ENCODE measurements at regions not wholly inside any gene's neighbourhood (a gene's known extent, or its start where the extent isn't known, plus 50 kb on each side); places are given as distances from the start of the nearest gene placed in this dataset.

DNA sequence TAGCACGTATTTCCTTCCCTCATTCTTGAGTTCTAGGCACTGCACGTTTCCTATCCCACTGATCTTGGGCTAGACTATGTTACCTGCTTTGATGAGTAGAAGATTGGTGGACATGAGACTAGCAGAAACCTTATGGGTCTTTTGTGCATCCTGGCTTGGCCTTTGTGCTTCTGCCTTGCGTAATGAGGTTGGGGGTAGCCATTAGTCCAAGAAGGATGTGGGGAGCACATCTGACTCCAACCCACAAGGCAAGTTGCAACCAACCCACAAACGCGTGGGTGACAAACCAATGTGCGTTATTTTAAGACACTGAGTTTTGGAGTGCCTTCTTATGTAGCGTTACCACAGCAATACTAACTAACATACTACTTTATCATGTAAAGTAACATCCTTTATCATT lies 180.4 kb upstream of the IRX5 start:
- CTCF ChIA-PET = no interaction called here
- no peak for DNase-seq (ENCODE audit: extremely low spot score)
- TF ChIP-seq, protein P1, sequence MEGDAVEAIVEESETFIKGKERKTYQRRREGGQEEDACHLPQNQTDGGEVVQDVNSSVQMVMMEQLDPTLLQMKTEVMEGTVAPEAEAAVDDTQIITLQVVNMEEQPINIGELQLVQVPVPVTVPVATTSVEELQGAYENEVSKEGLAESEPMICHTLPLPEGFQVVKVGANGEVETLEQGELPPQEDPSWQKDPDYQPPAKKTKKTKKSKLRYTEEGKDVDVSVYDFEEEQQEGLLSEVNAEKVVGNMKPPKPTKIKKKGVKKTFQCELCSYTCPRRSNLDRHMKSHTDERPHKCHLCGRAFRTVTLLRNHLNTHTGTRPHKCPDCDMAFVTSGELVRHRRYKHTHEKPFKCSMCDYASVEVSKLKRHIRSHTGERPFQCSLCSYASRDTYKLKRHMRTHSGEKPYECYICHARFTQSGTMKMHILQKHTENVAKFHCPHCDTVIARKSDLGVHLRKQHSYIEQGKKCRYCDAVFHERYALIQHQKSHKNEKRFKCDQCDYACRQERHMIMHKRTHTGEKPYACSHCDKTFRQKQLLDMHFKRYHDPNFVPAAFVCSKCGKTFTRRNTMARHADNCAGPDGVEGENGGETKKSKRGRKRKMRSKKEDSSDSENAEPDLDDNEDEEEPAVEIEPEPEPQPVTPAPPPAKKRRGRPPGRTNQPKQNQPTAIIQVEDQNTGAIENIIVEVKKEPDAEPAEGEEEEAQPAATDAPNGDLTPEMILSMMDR (IDR thresholded peaks at IDR 0.05; ENCODE audit: control extremely low read depth, extremely low read depth, low read depth, missing control alignments) = no peak
- POLR2A ChIA-PET = no interaction called here

DNA sequence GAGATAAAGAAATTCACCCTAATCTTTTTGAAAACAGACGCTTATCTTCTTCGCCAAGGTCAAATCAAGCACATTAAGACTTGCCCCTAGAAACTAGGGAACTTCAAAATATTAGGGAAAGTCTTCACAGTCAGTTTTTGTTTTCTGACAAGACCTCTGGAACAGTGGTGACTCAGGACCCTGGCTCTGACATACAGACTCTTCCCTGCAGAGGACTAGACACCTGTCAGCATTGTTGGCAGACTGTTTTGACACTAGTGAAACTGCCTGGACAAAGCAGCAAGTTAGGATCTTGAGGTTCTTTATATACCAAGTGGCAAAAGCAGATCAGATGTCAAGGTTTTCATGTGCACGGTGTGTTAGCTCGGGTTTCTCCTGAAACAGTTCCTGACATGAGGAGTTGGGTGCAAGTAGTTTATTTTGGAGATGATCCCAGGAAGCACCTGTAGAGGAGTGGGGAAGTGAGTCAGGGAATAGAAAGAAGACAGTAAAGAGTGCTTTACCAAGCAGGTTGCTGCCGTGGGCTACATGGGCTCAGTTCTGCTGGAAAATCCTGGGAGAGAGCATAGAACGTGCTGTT lies 182.0 kb upstream of the IRX5 start:
- TF ChIP-seq, protein P1 (IDR thresholded peaks at IDR 0.05; ENCODE audit: control extremely low read depth, extremely low read depth, low read depth, missing control alignments) = no peak
- POLR2A ChIA-PET = no interaction called here
- CTCF ChIA-PET = no interaction called here
- no peak for DNase-seq (ENCODE audit: extremely low spot score)

DNA sequence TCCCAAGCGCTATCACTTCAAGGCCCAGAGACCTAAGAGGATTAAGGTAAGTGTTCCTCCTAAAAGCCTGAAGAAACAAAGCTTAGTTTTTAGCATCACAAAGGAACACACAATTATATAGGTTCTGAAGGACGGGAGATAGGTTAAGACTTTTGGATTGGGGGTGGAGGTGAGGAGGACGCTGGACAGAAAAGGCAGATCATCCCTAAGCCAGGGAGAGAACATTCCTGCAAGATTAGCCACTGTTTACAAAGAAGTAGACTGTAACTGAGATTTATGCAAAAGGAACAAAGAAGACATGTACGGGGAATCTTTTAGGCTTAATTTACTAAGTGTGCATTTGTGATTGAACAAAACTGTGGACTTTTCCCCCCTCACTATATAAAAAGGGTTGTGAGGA lies 184.1 kb upstream of the IRX5 start:
- ChIA-PET CTCF (interaction anchor here (1.8 kb wide), 1 partner anchor 22 kb away, joined by 5 read pairs; no protein-coding TSS in a partner anchor), POLR2A (no interaction called here)
- no peak for DNase-seq (ENCODE audit: extremely low spot score)
- TF ChIP-seq, protein P1 (IDR thresholded peaks at IDR 0.05; ENCODE audit: control extremely low read depth, extremely low read depth, low read depth, missing control alignments) = no peak

DNA sequence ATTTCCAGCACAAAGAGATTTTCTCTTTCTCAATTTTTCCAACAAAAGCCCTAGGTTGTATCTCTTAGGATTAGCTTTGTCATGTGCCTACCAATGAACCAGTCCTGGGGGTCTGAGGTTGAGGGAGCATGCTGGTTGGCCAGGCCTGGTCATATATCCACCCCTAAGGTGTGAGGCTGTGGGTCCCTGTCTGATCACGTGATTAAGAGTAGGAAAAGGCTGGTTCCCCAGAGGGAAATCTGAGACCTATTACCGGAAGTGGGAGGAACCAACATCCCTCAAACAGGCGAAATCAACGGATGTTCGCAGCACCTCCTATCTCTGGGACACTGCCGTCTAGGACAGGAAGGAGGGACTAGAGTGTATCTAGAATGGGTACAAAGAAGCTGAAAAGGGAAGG lies 185.7 kb upstream of the IRX5 start:
- ChIA-PET POLR2A (no interaction called here), CTCF (interaction anchor here (1.8 kb wide), 2 partner anchors 10 to 24 kb away, joined by 5 to 6 read pairs; no protein-coding TSS in a partner anchor)
- no peak for DNase-seq (ENCODE audit: extremely low spot score)
- TF ChIP-seq, protein P1 (IDR thresholded peaks at IDR 0.05; ENCODE audit: control extremely low read depth, extremely low read depth, low read depth, missing control alignments) = no peak

DNA sequence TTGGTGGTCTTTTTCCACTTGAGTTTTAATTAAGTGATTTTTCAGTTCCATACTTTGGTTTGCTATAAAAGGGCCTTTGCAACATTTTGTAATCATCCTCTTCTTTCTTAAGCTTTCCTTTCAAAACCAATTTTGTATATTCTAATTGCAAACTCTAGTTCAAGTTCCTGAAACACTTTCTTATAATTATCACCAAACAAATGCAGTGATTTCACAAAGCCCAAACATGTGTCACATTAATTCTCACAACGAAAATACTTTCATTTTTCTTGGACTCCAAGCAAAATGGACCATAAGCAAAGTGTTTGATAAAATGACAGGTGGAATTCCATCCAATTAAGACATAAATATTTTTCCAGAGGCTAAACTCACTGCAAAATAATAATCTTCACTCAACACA lies 188.2 kb upstream of the IRX5 start:
- ChIA-PET POLR2A (no interaction called here), CTCF (interaction anchor here (1.3 kb wide), 1 partner anchor 24 kb away, joined by 3 read pairs; no protein-coding TSS in a partner anchor)
- TF ChIP-seq, protein P1 (IDR thresholded peaks at IDR 0.05; ENCODE audit: control extremely low read depth, extremely low read depth, low read depth, missing control alignments) = no peak
- DNase-seq (ENCODE audit: extremely low spot score) = no peak

DNA sequence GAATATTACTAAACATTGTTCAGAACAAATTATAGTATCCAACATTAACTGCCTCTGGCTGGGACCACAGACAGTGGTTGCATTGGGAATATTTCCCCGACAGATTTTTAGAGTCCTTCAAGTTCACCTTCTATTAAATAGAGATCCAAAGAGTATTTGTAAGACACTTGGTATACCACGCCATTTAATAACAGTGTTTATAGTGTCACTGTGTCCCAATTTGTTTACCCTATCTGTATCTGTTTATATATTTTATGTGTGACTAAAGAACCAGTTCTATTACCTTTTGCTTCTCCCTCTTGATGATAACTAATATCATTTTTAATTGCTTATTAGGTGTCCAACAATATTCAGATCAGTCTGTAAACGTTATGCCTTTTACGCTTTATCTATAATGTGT lies 191.3 kb upstream of the IRX5 start:
- ChIA-PET CTCF (no interaction called here), POLR2A (no interaction called here)
- TF ChIP-seq, protein P1 (IDR thresholded peaks at IDR 0.05; ENCODE audit: control extremely low read depth, extremely low read depth, low read depth, missing control alignments) = no peak
- DNase-seq (ENCODE audit: extremely low spot score) = no peak

Data from GM10248 (cell line).